NCI-H69 (cell line): ENCODE measurements at regions not wholly inside any gene's neighbourhood (a gene's known extent, or its start where the extent isn't known, plus 50 kb on each side); places are given as distances from the start of the nearest gene placed in this dataset.
"Not testable (repeated sequence)": the region's sequence is repeated elsewhere in the genome, so short reads cannot be mapped to it uniquely, and the experiment has no call there.

Experiments
- DNase-seq: peaks from one replicate; lab custom pipeline; 2025; lab: John Stamatoyannopoulos, UW

DNA sequence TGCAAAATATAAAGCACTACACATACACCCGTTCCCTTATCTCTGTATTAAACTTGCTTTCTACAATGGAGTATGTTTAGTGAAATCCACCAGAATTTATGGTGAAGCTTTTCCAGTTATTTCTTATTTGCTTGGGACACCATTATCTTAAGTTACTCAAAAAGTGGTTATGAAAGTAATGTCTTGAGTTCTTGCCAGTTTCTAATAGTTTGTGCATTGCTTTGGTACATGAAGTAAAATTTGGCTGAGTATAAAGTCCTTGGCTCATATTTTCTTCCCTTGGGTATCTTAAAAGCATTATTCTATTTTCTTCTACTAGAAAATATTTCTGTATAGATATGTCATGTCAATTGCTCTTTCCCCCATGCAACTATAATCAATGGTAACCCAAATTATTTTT lies 85.2 kb downstream of the POLR1F start:
- no peak for DNase-seq

GRCh38 chr7:19621740-19622139 lies 87.1 kb downstream of the POLR1F start:
- peak; percentile 37 for DNase-seq

- no peak for DNase-seq
Measured at GRCh38 chr7:19620470-19620869, 88.4 kb downstream of the POLR1F start.

GRCh38 chr7:19619122-19619521 lies 89.7 kb downstream of the POLR1F start:
- DNase-seq: no peak

GRCh38 chr7:19617901-19618300 lies 90.9 kb downstream of the POLR1F start:
- no peak for DNase-seq

GRCh38 chr7:19610194-19610943 lies 98.5 kb downstream of the POLR1F start:
- DNase-seq: peak; percentile 43

DNA sequence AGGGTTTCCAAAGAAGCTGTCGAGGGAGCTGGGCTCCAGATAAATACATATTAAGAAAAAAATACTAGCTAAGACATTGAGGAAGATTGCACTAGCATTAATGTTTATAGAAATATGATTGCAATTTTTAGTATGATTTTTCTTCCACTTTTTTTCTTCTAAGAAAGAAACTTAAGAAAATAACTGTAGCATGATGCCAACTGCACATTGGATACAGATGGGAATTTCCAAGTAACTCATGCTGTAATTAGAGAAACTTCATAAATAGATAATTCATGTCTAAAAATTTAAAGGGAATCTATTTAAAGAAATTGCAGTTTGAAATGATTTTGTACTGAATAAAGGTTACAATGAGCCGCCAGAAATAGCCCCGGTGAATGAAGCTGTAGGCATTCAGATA lies 119.4 kb downstream of the POLR1F start:
- no peak for DNase-seq

- DNase-seq: no peak
Measured at GRCh38 chr7:19587291-19587690, 121.5 kb downstream of the POLR1F start.

GRCh38 chr7:19585761-19586160 lies 123.1 kb downstream of the POLR1F start:
- peak; percentile 34 for DNase-seq

GRCh38 chr7:19575909-19576557 lies 132.8 kb downstream of the POLR1F start:
- no peak for DNase-seq

DNA sequence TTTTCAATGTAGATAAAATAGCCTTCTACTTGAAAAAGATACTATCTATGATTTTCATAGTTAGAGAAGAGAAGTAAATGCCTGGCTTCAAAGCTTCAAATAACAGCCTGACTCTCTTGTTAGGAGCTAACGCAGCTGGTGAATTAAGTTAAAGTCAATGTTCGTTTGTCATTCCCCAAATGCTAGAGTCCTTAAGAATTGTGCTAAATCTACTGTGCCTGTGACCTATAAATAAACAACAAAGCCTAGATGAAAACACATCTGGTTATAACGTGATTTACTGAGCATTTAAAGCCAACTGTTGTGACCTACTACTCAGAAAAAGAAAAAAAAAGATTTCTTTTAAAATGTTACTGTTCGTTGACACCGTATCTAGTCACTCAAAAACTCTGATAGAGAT lies 134.7 kb downstream of the POLR1F start:
- DNase-seq: no peak

DNA sequence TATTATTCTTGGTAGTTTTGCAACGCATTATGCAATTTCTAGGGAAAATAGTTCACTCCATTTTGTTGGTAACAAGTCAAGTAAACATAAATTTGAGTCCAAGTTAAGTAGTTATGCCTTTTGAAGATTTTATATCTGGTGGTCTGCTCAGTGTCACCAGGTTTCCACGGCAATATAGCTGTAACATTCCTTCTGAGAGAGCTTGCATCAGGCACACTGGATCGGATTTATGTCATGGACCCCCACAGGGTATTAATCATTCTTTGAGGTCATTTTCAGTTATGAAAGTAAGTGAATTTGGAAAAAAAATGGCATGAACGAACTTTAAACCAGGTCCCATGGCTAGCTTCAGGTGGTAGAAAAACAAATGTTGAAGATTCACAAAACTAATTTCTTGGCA lies 136.3 kb downstream of the POLR1F start:
- DNase-seq: no peak

DNA sequence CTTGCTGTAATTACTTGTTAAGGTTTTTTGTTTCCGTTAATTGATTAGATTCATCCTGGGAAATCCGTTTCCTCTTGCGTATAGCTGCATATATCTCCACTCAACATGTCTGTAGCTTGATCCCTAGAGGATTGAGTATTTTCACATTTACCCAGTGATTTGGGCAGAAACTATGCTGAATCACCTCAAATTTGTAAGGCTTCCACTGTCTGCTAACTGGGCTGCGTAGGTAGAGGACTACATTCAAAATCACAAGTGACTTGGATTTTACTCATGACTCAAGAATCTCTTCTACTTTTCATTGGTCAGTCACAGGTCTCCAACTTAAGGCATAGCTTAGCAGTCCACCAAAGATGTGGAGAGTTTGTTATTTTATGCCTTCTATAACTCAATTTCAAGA lies 141.8 kb downstream of the POLR1F start:
- DNase-seq: no peak

- DNase-seq: no peak
Measured at GRCh38 chr7:19565602-19566001, 143.2 kb downstream of the POLR1F start.

GRCh38 chr7:19561121-19561805 lies 147.6 kb downstream of the POLR1F start:
- no peak for DNase-seq

GRCh38 chr7:19560111-19560883 lies 148.5 kb downstream of the POLR1F start:
- DNase-seq: peak; percentile 56

- DNase-seq: no peak
Measured at GRCh38 chr7:19558527-19558926, 150.3 kb downstream of the POLR1F start.

GRCh38 chr7:19557726-19558465 lies 150.9 kb downstream of the POLR1F start:
- DNase-seq: no peak

DNA sequence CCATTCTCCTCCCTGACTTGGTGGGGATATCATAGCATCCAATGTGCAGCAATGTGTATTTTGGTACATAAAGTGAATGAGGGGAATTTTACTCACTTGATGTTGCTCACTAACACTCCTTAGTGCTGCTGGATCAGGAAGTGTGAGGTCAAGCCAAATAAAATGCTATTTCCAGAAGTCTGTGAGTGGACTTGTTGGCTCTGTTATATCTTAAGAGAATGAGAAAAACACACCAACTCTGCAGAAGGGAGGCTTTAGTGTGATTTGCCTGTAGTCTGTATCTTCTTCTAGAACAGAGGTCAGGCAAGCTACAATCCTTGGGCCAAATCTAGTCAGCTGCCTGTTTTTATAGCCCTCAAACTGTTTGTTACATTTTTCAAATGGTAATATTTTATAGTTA lies 154.3 kb downstream of the POLR1F start:
- DNase-seq: no peak

DNA sequence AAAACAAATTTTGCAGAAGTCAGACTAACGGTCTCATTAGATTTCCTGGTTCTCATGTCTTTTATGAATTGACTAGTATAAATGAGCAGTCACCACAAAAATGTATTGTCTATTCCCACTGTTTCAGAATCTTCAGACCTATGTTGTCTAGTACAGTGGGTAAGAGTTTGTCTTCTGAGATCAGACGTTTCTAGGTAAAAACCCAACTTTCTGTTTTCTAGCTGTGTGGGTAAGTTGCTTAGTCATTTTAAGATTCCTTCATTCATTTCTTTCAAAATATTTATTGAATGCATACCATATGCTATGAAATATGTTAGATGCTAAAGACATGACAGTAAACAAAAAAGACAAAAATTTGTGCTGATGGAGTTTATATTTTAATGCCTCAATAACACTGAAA lies 156.3 kb downstream of the POLR1F start:
- DNase-seq: no peak

DNA sequence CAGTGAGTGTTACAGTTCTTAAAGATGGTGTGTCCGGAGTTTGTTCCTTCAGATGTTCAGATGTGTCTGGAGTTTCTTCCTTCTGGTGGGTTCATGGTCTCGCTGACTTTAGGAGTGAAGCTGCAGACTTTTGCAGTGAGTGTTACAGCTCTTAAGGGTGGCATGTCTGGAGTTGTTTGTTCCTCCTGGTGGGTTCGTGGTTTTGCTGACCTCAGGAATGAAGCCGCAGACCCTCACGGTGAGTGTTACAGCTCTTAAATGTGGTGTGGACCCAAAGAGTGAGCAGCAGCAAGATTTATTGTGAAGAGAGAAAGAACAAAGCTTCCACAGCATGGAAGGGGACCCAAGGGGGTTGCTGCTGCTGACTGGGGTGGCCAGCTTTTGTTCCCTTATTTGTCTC lies 159.6 kb downstream of the POLR1F start:
- DNase-seq: not testable (repeated sequence)

GRCh38 chr7:19537942-19538401 lies 170.9 kb downstream of the POLR1F start:
- DNase-seq: peak; percentile 58
